HuH-7 (cell line): ENCODE measurements at regions not wholly inside any gene's neighbourhood (a gene's known extent, or its start where the extent isn't known, plus 50 kb on each side); places are given as distances from the start of the nearest gene placed in this dataset.
A peak's percentile ranks its signal among the peaks of the same experiment; 100 is the strongest.
"Not testable (repeated sequence)": the region's sequence is repeated elsewhere in the genome, so short reads cannot be mapped to it uniquely, and the experiment has no call there.

Experiments
- DNase-seq: peaks from one replicate; pipeline ENCODE4 v3.0.0; 2011; ENCODE audit warnings: low spot score

DNA sequence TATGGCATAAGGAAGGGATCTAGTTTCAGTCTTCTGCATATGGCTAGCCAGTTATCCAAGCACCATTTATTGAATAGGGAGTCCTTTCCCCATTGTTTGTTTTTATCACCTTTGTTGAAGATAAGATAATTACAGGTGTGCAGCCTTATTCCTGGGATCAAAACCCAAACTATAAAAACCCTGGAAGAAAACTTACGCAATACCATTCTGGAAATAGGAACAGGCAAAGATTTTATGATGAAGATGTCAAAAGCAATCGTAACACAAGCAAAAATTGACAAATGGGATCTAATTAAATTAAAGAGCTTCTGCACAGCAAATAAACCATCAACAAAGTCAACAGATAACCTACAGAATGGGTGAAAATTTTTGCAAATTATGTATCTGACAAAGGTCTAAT lies 128.5 kb upstream of the DCN start:
- DNase-seq: no peak

DNA sequence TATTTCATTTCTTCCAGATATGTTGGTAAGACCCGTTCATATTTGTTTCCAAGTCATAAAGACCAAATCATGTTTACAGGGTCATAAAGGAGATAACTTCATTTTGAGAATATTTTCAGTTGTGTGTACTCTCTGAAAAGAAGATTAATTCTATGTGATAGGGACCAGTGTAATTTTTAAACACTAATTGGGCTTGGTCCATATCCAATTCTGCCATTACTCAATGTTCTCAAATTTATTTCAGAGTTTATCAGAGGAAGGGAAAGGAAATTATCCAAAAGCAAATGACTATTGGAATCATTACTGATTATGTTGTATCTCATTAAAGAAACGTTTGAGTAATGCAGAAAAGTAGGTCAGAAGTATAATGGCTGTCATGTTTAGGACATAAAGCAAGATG lies 126.8 kb upstream of the DCN start:
- DNase-seq: no peak

DNA sequence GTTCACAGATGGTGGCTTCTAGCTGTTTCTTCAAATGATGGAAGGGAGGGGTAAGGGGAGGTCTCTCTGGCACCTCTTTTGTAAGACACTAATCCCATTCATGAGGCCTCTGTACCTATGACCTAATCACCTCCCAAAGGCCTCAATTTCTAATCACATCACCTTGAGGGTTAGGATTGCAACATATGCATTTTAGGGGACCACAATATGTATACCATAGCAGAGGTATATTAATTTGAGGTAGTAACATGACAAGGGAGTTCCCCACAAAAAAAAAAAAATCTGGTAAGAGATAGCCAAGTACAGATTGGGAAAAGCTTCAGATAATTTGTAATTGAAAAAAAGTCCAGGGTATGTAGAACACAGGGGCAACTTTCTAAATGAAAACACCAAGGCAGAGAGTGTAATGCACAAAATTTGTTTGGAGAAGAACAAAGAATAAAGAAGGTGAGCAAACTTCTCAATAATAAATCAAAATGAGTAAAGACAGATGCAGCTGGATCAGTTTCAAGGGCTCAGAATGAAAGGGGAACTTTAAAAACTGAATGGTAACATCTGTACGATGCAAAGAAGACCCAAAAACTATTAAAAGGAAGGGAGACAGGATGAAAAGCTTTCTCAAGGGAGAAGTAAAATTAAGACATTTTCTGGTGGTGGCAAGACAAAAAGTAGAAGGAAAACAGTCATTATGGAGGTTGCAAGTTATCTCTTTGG lies 125.5 kb upstream of the DCN start:
- DNase-seq: no peak

DNA sequence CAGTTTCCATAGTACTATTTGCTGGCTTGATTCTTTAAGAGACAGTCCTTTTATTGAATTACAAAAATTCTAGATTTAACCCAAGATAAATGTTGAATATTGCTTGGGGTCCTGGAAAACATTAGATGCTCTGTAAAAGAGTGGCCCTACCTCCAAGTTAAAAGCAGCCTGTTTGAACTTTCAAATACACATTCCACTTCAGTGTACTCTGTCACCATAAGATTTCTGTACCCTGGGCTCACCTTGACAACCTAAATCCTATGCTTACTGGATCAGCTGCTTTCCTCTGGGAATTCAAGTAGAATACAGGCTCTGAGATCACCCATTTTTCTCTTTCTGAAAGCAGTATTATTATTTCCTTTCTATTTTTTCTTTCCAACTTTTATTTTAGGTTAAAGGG lies 107.7 kb upstream of the DCN start:
- no peak for DNase-seq

DNA sequence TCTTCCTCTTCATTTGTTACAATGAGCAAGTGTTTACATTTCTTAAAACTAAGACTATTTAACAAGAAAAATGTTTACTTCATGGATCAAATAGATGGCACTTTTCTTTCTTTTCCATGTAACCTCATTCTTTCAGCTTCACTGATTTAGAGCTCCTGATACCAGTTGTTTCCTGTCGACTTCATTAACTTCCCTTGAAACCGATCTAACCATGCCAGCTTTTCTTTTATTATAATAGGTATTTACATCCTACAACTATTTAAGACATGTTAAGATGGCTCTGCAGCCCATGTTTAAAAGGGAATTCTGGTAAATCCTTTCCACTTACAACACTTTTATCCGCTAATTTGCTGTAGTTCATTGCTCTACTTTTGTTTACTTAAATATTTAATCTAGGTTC lies 107.3 kb upstream of the DCN start:
- no peak for DNase-seq

DNA sequence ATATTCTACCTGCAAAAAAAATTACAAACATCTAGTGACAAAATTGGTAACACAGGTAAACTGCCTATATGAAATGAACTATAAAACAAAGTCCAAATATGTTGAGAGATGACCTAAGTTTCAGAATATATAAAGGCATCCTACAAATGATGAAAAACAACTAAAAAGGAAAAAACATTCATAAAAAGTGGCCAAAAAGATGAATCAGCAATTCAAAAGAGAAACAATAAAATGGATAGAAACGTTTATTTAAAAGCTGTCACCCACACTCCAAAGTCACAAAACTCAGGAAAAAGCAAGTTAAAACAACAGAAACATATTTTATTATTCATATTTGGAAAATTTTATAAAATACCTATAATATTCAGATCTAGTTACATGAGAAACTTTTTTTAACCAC lies 106.5 kb upstream of the DCN start:
- no peak for DNase-seq

DNA sequence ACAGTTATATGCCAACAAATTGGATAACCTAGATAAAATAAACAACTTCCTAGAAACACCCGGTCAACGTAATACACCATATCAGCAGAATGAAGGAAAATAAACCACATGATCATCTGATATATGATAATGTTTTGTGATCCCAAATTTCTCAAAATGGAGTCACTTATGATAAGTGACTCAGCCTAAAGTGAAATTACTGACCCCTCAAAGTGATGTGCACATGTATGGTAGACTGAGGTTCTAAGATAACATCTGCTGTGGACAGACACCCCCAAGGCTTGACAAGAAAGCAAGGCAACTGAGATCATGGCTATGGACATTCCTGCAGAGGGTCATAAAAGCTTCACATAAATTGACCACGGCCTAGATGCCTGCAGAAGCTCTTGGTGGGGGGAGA lies 105.1 kb upstream of the DCN start:
- no peak for DNase-seq

DNA sequence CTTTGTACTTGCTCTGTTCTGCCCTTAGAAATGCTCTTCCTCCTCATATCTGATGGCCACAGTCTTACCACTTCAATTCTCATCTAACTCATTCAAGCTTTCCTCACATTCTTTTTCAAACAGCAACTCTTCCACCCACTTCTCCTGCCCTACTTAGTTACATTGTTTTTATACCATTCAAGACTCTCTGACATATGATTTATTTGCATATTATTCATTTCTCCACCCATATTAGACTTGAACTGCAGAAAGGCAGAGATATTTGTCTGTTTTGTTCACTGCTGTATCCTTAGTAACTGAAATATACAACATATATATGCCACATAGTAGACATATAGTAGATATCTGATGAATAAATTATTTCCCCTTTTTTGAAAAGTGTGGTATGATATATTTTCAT lies 95.5 kb upstream of the DCN start:
- DNase-seq: no peak

DNA sequence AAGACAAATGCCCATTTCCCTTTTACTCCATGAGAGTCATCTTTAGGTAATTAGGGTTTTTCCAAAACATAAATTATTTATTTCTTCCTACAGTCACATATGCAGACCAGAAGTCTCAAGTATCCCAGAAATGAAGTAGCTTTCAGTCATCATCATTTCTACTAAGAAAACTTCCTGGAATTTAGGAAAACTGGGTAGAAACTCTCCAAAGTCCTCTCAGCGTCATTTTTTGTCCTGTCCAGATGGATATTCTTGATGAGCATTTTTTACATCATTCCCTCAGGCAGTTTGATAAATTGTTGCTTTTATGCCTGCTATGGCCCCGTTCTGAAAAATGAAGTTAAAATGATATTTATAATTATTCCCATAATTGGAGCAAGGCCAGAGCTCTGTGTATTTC lies 93.9 kb upstream of the DCN start:
- no peak for DNase-seq

DNA sequence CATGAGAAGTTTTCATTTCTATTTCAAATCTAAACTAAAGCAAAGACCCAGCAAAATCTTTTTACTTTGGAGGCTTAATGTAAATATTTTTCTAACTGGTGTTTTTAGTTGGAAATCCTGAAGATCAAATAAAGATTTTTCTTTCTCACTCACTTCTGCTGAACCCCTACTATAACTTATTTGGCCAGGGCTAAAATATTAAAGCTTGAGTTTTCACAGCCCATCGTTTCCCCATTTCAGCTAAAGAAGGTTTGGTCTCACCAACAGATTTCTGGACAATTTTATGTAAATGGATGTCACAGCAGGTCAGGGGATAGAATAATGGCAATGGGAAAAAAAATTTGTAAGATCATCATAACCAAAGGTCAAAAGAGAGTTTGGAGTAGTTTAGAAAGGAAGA lies 92.7 kb upstream of the DCN start:
- no peak for DNase-seq

DNA sequence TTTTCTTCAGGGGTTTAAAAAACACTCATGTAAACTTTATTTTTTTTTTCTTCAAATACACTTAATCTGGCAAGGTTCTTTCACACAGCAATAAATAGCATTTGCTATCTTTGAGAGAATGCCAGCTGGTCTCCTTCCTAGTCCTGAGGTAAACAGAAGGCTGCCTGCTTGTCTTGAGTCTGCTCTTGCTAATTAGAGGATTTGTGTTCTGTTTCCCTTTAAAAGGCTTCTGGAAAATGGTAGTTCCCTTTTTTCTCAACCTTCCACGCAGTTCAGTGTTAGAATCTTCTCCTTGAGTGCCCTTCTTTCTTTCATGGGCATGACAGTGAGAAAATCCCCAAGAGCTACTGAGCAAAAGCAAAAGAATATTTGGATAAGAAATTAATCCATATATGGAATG lies 92.3 kb upstream of the DCN start:
- no peak for DNase-seq

DNA sequence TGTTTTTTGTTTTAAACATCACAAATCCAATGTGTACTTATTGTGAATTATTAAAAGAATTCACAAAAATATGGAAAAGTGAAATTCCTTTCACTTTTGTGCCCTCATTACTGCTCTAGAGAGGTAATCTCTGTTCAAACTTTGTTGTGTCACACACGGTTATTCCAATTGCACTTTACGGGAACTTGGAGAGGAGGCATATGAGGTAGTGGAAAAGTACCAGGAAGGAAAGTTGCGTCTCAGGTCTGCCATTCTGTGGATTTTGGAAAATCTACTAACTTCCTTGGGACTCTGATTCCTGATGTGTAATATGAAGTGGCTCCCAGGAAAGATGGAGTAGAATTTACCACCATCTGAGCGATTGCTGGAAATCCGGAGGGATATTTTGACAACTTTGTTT lies 90.9 kb upstream of the DCN start:
- DNase-seq: peak; percentile 18

DNA sequence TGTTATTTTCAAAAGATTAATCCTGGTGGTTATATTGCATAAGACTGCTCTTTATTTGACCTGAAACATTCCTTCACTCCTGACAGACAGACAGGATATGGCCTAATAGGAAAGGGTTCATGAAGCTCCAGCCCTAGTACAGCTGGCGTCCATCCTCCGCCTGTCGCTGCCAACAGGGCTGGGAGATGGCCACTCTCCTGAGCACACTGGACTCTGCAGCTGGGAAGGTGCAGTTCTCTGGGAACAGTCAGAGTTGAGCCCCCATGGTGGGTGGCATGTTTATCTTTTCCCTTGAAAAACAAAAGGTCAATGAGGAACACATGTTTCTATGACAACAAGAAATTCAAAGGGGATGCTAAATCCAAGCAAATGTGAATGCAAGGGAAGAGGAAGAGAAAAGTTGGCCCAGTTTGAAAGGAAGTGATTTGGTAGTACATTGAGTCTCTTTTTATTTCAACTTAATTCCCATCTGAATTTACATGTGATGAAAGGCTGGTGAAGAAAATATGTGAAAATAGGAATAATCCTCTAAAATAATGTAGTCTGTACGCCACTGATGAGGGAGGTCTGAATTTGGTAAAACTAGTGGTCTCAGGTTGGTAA lies 89.9 kb upstream of the DCN start:
- no peak for DNase-seq

DNA sequence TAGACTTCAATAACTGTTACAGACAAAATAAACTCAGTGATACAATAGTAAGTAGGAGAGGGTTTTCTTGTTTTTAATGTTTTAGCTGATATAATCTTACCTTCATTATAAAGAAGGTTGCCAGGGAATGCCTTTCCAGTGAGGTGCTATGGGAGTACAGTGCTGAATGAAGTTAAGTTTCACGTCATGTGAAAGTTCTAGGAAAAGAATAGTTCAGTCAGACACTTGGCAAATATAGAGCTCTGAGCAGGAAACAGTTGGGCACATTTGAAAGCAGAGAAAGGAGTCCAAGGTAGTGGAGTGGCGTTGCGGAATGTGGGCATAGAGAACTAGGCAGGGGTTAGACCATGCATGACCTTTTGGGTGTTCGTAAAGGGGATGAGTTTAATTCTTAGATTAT lies 88.6 kb upstream of the DCN start:
- no peak for DNase-seq

DNA sequence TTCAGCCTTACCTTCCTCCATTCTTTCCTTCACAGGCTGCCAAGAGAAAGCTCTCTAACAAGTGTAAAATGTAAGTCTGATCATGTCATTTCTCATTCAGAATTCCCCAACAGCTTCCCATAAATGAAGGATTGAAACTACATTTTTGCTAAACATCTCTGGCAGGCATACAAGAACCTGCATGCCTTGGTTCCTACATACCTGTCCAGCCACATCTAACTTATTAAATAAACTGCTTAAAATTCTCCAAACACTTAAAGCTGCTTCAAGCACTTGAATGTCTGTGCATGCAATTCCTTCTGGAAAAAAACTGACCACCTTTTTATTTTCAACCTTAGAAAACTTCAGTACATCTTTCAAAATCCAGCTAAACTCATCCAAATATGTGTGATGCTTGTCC lies 84.4 kb upstream of the DCN start:
- DNase-seq: no peak

DNA sequence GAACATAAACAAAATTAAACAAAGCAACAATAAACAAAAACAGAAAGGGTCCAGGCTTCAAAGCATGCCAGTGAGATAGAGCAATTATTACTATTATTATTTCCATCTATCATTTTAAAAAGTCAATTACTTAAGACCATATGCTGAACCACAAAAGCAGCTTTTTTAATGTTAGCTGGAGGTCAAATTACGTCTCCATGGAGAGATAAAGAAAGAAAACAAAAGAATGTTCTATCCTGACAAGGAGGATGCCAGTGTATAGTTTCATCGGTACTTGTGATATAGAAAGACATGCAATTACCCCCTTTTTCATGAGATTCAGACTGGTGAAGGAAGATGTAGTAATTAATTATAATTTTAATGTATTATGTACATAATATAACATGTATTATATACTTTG lies 81.6 kb upstream of the DCN start:
- DNase-seq: no peak

DNA sequence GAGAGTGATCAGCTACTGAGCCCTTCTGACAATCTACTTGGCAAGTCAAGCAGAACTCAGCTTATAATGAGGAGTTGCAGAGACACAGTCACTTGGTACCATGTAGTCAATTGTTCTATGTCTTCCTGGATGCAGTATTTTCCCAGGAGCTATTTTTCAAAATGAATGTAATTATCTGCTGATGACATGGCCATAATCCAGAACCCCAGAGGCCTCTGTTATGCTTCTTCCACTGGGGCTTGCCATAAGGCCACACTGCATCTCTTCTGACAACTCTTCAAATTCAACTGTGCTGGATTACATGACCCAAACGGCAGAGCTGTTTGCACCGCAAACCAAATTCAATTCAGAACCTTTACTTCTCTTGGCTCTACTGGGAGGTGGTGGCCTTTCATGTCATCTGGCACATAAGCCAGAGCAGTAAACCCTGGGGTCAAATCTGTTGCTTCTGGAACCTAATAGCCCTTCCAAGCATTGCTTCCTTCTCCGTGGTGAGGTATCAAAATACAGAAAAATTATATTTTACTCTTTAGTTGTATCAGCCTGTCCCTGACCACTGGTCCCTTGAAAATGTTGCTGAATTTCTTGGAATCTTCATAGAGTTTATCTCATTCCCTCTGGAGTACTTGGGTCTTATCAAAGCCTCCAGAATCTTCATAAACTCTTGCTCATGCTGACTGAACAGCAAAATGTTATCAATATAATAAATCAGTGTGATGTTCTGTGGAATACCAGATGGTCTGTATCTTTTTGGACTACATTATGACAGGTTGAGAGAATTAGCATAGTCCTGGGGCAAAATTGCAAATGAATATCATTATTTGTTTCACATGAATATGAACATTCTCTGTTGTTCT lies 79.4 kb upstream of the DCN start:
- DNase-seq: no peak

DNA sequence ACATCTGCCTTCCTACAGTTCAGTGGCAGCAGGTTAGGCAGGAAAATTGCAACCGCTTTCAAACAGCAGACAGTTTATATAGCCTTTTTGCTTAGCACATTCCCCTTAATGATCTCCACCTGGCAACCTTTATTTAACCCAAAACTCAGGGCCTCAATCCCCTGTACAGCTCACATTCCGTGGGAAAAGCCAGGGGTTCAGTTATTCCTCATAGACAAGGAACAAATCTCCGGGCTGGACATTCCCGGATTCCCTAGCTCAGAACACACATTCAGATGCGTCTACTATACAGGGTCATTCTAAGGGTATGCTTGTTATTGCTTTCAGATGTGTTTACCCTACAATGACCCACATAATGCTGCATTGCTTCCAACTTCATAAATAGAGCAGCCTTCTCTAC lies 73.8 kb upstream of the DCN start:
- no peak for DNase-seq

DNA sequence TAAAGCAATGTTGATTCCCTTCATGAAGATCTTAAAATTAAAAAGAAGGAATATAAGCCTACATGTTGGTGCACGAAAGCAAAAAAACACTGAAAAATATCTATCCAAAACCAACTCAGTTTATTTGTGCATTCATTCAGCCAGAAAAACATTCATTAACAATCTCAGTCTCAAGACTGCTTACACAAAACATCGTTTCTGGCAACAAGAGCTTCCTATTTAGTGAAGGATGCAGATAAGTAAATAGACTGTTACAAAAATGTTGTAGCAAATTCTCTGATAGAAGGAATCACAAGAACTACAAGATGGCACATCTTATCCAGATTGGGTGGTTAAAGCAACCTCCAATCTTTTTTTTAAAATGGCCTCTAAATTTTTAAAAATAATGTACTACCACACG lies 69.7 kb upstream of the DCN start:
- DNase-seq: no peak

DNA sequence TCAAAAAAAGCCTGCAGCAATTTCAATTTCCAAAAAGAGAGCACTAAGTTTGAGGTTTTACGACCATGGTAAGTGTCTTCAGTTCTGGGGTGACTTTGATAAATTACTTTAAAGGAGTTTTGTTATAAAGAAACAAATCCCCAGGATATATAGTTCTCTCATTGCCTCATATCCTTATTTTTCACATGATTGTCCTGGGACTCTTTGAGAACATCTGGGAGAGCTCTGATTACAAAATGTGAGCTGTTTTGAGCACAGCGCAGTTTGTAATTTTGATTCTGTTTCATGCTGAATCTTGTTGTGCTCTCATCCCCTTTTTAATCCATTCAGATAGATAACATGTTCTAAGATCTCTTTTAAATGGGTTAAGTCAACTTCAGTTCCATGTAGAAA lies 67.7 kb upstream of the DCN start:
- no peak for DNase-seq

DNA sequence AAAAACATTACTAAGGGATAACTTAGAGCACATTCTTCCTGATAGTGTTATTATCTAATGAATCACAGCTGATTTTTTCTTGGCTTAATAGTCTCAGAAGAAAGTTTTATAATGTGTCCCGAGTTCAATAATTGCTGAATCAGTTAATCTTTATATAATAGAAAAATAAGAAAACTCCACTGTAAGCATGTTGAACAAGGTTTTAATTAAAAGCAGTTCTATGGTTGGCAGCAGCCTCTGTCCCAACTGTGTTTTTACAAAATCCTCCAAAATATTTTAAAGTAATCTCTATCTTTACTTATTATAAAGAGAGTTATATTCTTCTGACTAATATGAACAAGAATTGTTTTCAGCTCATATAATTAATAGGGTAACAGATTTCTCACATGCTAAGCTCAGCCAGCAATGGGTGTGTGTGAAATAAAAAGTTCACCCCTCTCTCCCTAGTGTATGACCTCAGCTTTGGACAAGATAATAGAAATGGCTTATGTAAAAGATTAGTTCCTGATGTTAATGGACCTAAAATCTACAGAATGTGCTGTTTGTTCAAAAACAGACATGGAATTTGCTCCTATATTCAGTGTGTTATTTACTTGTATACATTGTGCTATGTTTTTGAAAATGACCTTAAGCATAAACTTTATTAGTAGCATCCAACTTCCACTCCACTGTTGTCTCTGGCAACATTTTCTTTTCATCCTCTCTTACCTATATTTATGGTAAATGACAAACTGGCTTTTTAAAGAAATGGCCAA lies 67.1 kb upstream of the DCN start:
- no peak for DNase-seq

DNA sequence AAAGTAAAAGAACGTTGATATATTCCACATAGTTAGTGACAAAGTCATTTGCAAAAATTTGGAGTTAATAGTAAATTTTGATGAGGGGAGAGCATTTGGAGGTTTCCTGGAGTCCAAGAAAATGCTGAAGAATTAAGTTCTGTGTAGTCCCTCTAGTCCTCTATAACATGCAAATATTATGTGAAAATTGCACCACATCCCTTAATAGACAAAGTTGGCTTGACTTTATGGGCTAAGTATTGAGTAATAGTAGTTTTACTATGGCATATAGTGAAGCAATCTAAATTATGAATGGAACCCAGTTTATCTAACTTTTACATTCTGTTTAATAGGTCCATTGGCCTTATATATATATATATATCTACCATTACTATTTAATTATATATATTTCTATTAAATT lies 66.4 kb upstream of the DCN start:
- no peak for DNase-seq

DNA sequence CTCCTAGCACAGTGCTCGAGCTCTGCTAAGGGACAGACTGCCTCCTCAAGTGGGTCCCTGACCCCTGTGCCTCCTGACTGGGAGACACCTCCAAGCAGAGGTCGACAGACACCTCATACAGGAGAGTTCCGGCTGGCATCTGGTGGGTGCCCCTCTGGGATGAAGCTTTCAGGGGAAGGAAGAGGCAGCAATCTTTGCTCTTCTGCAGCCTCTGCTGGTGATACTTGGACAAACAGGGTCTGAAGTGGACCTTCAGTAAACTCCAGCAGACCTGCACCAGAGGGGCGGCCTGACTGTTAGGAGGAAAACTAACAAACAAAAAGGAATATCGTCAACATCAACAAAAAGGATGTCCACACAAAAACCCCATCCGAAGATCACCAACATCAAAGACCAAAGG lies 60.6 kb upstream of the DCN start:
- DNase-seq: not testable (repeated sequence)
